ENCODE measurements at regions not wholly inside any gene's neighbourhood (a gene's known extent, or its start where the extent isn't known, plus 50 kb on each side); places are given as distances from the start of the nearest gene placed in this dataset.

DNA sequence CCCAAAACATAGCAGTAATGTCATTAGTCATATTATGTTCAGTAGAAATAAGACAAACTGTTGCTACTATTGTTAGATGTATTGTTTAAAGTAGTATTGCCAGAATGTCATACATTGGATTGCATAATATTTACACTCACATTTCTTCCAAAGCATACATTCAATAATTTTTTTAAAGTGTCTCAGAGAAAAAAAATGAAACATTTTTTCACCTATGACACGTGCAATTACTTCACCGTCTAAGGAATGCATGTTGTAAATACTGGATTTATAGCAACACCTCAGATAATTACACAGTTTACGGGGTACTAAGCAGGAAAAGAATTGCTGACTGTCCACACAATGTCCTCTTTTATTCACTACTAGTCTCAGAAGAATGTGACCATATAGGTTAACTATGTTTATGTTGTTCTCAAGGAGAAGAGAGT, 162.1 kb downstream of the PCDH18 start:
- H3K9me3 ChIP-seq (ENCODE audit: control insufficient read depth, low read length), result no peaks in the 10 kb centered on the region
- H3K18ac ChIP-seq (ENCODE audit: low read depth in 1 of 2, low read length in 2 of 2), result no peak overlapping the region
- H3K9ac ChIP-seq (ENCODE audit: low read length), result no peak overlapping the region
- no peak for DNase-seq
- WGBS, result 0% methylated on average over 2 of the region's 3 CpGs
- H3K4ac ChIP-seq (ENCODE audit: low read depth in 1 of 2, low read length in 2 of 2), result no peak overlapping the region
- no peak overlapping the region for H2AK5ac ChIP-seq (ENCODE audit: low read length, severe bottlenecking)
- H3K23ac ChIP-seq (ENCODE audit: low read length in 2 of 2), result no peak overlapping the region
- H4K8ac ChIP-seq (ENCODE audit: low read length), result no peak overlapping the region
- no peak overlapping the region for H3K27ac ChIP-seq (ENCODE audit: low read length, poor library complexity, severe bottlenecking)
- no peaks in the 10 kb centered on the region for H3K36me3 ChIP-seq (ENCODE audit: control insufficient read depth in 1 of 2, insufficient read depth in 2 of 2, low read depth in 1 of 2, low read length in 2 of 2)
- H2AFZ ChIP-seq (ENCODE audit: low read depth, low read length), result no peak overlapping the region
- no peak overlapping the region for H2BK15ac ChIP-seq (ENCODE audit: low read depth, poor library complexity, severe bottlenecking)
- no peak overlapping the region for H2BK120ac ChIP-seq (ENCODE audit: low read depth, low read length)
- H2BK5ac ChIP-seq (ENCODE audit: low read depth, low read length, poor library complexity, severe bottlenecking), result no peak overlapping the region
- H3K4me2 ChIP-seq (ENCODE audit: low read length, poor library complexity, severe bottlenecking), result no peak overlapping the region
- H2BK12ac ChIP-seq (ENCODE audit: low read length in 2 of 2), result no peak overlapping the region
- no peaks in the 10 kb centered on the region for H3K4me1 ChIP-seq (ENCODE audit: control insufficient read depth, insufficient read depth, low read depth, low read length)
- no peaks in the 10 kb centered on the region for H3K27me3 ChIP-seq (ENCODE audit: control insufficient read depth in 1 of 2, insufficient read depth in 1 of 2, low read length in 2 of 2)
- no peak overlapping the region for H3K4me3 ChIP-seq (ENCODE audit: insufficient read depth in 1 of 2, low read depth in 1 of 2, low read length in 2 of 2)
- no peaks in the 10 kb centered on the region for H3K79me1 ChIP-seq (replicated peaks; ENCODE audit: low read length, poor library complexity, severe bottlenecking)
- no peak overlapping the region for H4K91ac ChIP-seq (ENCODE audit: low read length)
- H3K14ac ChIP-seq (ENCODE audit: low read length in 2 of 2), result no peak overlapping the region

DNA sequence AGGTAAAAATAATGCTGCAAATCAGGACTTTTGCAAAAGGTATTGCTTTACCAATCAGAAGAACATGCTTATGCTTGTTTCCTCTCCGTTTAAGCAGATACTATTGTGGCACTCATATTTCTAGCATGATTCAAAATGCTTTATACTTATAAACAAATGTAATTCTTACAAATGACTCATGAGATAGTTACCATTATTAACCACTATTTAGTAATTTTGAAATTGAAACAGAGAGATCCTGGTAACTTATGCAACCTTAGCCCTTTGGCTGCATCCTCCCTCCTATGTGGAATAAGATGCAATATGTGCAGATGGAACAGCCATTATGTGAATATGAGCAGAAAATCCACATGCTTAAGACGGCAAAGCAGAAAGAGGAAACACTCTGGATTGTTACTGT, 164.7 kb downstream of the PCDH18 start:
- no peaks in the 10 kb centered on the region for H3K27me3 ChIP-seq (ENCODE audit: control insufficient read depth in 1 of 2, insufficient read depth in 1 of 2, low read length in 2 of 2)
- H3K27ac ChIP-seq (ENCODE audit: low read length, poor library complexity, severe bottlenecking), result no peak overlapping the region
- no peak overlapping the region for H3K18ac ChIP-seq (ENCODE audit: low read depth in 1 of 2, low read length in 2 of 2)
- H3K4me3 ChIP-seq (ENCODE audit: insufficient read depth in 1 of 2, low read depth in 1 of 2, low read length in 2 of 2), result no peak overlapping the region
- H3K14ac ChIP-seq (ENCODE audit: low read length in 2 of 2), result no peak overlapping the region
- H4K8ac ChIP-seq (ENCODE audit: low read length), result no peak overlapping the region
- no peak overlapping the region for H2AK5ac ChIP-seq (ENCODE audit: low read length, severe bottlenecking)
- no peak overlapping the region for H2BK15ac ChIP-seq (ENCODE audit: low read depth, poor library complexity, severe bottlenecking)
- H3K79me1 ChIP-seq (replicated peaks; ENCODE audit: low read length, poor library complexity, severe bottlenecking), result no peaks in the 10 kb centered on the region
- H2BK12ac ChIP-seq (ENCODE audit: low read length in 2 of 2), result no peak overlapping the region
- H3K9ac ChIP-seq (ENCODE audit: low read length), result peak overlapping the region; percentile 62
- no peak overlapping the region for H3K23ac ChIP-seq (ENCODE audit: low read length in 2 of 2)
- H2AFZ ChIP-seq (ENCODE audit: low read depth, low read length), result no peak overlapping the region
- no peak overlapping the region for H2BK120ac ChIP-seq (ENCODE audit: low read depth, low read length)
- H4K91ac ChIP-seq (ENCODE audit: low read length), result no peak overlapping the region
- no peak overlapping the region for H3K4me2 ChIP-seq (ENCODE audit: low read length, poor library complexity, severe bottlenecking)
- H3K4me1 ChIP-seq (ENCODE audit: control insufficient read depth, insufficient read depth, low read depth, low read length), result no peaks in the 10 kb centered on the region
- H3K4ac ChIP-seq (ENCODE audit: low read depth in 1 of 2, low read length in 2 of 2), result no peak overlapping the region
- DNase-seq, result peak; percentile 53
- 0% methylated on average over 1 of the region's 2 CpGs for WGBS
- H3K36me3 ChIP-seq (ENCODE audit: control insufficient read depth in 1 of 2, insufficient read depth in 2 of 2, low read depth in 1 of 2, low read length in 2 of 2), result no peaks in the 10 kb centered on the region
- no peaks in the 10 kb centered on the region for H3K9me3 ChIP-seq (ENCODE audit: control insufficient read depth, low read length)
- H2BK5ac ChIP-seq (ENCODE audit: low read depth, low read length, poor library complexity, severe bottlenecking), result no peak overlapping the region

DNA sequence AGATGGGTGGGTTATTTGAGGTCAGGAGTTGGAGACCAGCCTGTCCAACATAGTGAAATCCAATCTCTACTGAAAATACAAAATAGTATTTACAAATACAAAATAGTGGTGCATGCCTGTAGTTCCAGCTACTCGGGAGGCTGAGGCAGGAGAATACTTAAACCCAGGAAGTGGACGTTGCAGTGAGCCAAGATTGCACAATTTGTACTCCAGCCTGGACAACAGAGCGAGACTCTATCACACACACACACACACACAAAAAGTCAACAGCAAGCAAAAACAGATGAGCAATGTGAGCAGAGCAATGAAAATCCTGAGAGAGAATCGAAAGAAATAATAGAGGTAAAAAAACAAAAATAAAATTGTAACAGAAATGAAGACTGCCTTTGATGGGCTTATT, 168.8 kb downstream of the PCDH18 start:
- H3K23ac ChIP-seq (ENCODE audit: low read length in 2 of 2), result no peak overlapping the region
- H3K27me3 ChIP-seq (ENCODE audit: control insufficient read depth in 1 of 2, insufficient read depth in 1 of 2, low read length in 2 of 2), result no peaks in the 10 kb centered on the region
- DNase-seq, result no peak
- H2BK12ac ChIP-seq (ENCODE audit: low read length in 2 of 2), result no peak overlapping the region
- H3K79me1 ChIP-seq (replicated peaks; ENCODE audit: low read length, poor library complexity, severe bottlenecking), result no peaks in the 10 kb centered on the region
- 79% methylated on average over 3 of the region's 4 CpGs for whole genome bisulfite sequencing
- no peak overlapping the region for H3K4me2 ChIP-seq (ENCODE audit: low read length, poor library complexity, severe bottlenecking)
- H3K9ac ChIP-seq (ENCODE audit: low read length), result no peak overlapping the region
- H2AFZ ChIP-seq (ENCODE audit: low read depth, low read length), result no peak overlapping the region
- H3K9me3 ChIP-seq (ENCODE audit: control insufficient read depth, low read length), result no peaks in the 10 kb centered on the region
- H2BK120ac ChIP-seq (ENCODE audit: low read depth, low read length), result no peak overlapping the region
- no peaks in the 10 kb centered on the region for H3K36me3 ChIP-seq (ENCODE audit: control insufficient read depth in 1 of 2, insufficient read depth in 2 of 2, low read depth in 1 of 2, low read length in 2 of 2)
- no peak overlapping the region for H3K14ac ChIP-seq (ENCODE audit: low read length in 2 of 2)
- H3K4me1 ChIP-seq (ENCODE audit: control insufficient read depth, insufficient read depth, low read depth, low read length), result no peaks in the 10 kb centered on the region
- H3K4ac ChIP-seq (ENCODE audit: low read depth in 1 of 2, low read length in 2 of 2), result no peak overlapping the region
- H2BK5ac ChIP-seq (ENCODE audit: low read depth, low read length, poor library complexity, severe bottlenecking), result no peak overlapping the region
- no peak overlapping the region for H4K91ac ChIP-seq (ENCODE audit: low read length)
- H3K4me3 ChIP-seq (ENCODE audit: insufficient read depth in 1 of 2, low read depth in 1 of 2, low read length in 2 of 2), result no peak overlapping the region
- no peak overlapping the region for H2BK15ac ChIP-seq (ENCODE audit: low read depth, poor library complexity, severe bottlenecking)
- H4K8ac ChIP-seq (ENCODE audit: low read length), result no peak overlapping the region
- no peak overlapping the region for H2AK5ac ChIP-seq (ENCODE audit: low read length, severe bottlenecking)
- H3K27ac ChIP-seq (ENCODE audit: low read length, poor library complexity, severe bottlenecking), result no peak overlapping the region
- H3K18ac ChIP-seq (ENCODE audit: low read depth in 1 of 2, low read length in 2 of 2), result no peak overlapping the region

DNA sequence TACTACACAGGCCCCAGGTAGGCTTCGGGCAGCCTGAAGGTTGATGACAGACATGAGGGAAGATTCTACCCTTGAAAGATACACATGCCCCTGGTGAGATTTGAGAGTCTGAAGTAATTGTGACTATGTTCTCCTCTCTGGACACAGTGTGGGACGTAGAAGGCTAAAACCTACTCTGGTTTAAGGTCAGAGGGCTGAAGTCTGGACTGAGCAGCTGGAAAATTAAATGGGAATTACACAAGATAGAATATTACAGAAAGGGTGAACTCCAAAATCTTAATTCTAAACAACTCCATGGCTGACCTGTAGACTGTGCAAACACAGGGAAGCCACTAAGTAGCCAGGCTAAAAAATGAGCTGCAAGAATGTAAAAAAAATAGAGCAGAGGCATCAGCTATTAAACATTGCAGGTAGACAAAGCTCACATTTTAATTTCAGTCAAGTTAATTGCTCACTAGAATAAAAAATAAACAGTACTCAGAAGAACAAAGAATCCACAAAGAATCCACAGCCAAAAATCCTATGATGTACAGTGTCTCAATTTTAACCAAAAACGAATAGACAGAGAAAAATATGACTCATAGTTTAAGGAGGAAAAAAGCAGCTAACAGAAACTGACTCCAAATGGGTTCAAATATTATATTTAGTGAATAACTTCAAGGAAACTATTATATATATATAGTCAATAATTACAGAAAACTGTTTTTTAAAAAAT, 170.4 kb downstream of the PCDH18 start:
- no peak overlapping the region for H3K27ac ChIP-seq (ENCODE audit: low read length, poor library complexity, severe bottlenecking)
- no peak overlapping the region for H3K23ac ChIP-seq (ENCODE audit: low read length in 2 of 2)
- H2AK5ac ChIP-seq (ENCODE audit: low read length, severe bottlenecking), result peak overlapping the region; percentile 57
- no peak overlapping the region for H3K14ac ChIP-seq (ENCODE audit: low read length in 2 of 2)
- no peak overlapping the region for H3K18ac ChIP-seq (ENCODE audit: low read depth in 1 of 2, low read length in 2 of 2)
- H3K4me1 ChIP-seq (ENCODE audit: control insufficient read depth, insufficient read depth, low read depth, low read length), result no peaks in the 10 kb centered on the region
- H3K4ac ChIP-seq (ENCODE audit: low read depth in 1 of 2, low read length in 2 of 2), result no peak overlapping the region
- H3K9me3 ChIP-seq (ENCODE audit: control insufficient read depth, low read length), result no peaks in the 10 kb centered on the region
- no peak overlapping the region for H2BK120ac ChIP-seq (ENCODE audit: low read depth, low read length)
- no peaks in the 10 kb centered on the region for H3K36me3 ChIP-seq (ENCODE audit: control insufficient read depth in 1 of 2, insufficient read depth in 2 of 2, low read depth in 1 of 2, low read length in 2 of 2)
- no peak overlapping the region for H2AFZ ChIP-seq (ENCODE audit: low read depth, low read length)
- H3K9ac ChIP-seq (ENCODE audit: low read length), result peak overlapping the region; percentile 2
- H4K8ac ChIP-seq (ENCODE audit: low read length), result no peak overlapping the region
- no peak overlapping the region for H2BK5ac ChIP-seq (ENCODE audit: low read depth, low read length, poor library complexity, severe bottlenecking)
- no peak overlapping the region for H2BK15ac ChIP-seq (ENCODE audit: low read depth, poor library complexity, severe bottlenecking)
- H2BK12ac ChIP-seq (ENCODE audit: low read length in 2 of 2), result no peak overlapping the region
- H3K4me2 ChIP-seq (ENCODE audit: low read length, poor library complexity, severe bottlenecking), result no peak overlapping the region
- H4K91ac ChIP-seq (ENCODE audit: low read length), result no peak overlapping the region
- 100% methylated on average over 1 of the region's 3 CpGs for WGBS
- DNase-seq, result no peak
- H3K27me3 ChIP-seq (ENCODE audit: control insufficient read depth in 1 of 2, insufficient read depth in 1 of 2, low read length in 2 of 2), result no peaks in the 10 kb centered on the region
- H3K79me1 ChIP-seq (replicated peaks; ENCODE audit: low read length, poor library complexity, severe bottlenecking), result no peaks in the 10 kb centered on the region
- H3K4me3 ChIP-seq (ENCODE audit: insufficient read depth in 1 of 2, low read depth in 1 of 2, low read length in 2 of 2), result no peak overlapping the region
